SU-DHL-6 (cell line): ENCODE measurements at regions not wholly inside any gene's neighbourhood (a gene's known extent, or its start where the extent isn't known, plus 50 kb on each side); places are given as distances from the start of the nearest gene placed in this dataset.
"Not testable (repeated sequence)": the region's sequence is repeated elsewhere in the genome, so short reads cannot be mapped to it uniquely, and the experiment has no call there.

Experiments
- H2AFZ ChIP-seq: fragments of 200-600 bp; sonication (generic); 2 replicates; pipeline ENCODE4 v1.6.1; 2014; ENCODE audit warnings: low read depth, mild to moderate bottlenecking, moderate library complexity, mixed read lengths, antibody characterized with exemption, low read length; ENCODE audit not compliant: severe bottlenecking
- H3F3A ChIP-seq: fragments of 200-600 bp; shearing (Covaris generic); 2 replicates; pipeline ENCODE4 v1.6.0; 2016; ENCODE audit warnings: antibody characterized with exemption, mild to moderate bottlenecking; ENCODE audit not compliant: insufficient read depth
- H3K27ac ChIP-seq: fragments of 200-600 bp; sonication (generic); 2 replicates; pipeline ENCODE4 v1.5.1; 2016; ENCODE audit warnings: low read depth, mild to moderate bottlenecking, low read length, moderate library complexity, mixed read lengths
- H3K27me3 ChIP-seq: fragments of 200-600 bp; sonication (generic), shearing (Covaris generic); 2 replicates; pipeline ENCODE4 v1.6.0; 2014; ENCODE audit warnings: mild to moderate bottlenecking, low read length
- H3K36me3 ChIP-seq: fragments of 200-600 bp; sonication (generic); 2 replicates; pipeline ENCODE4 v1.6.1; 2014; ENCODE audit warnings: mild to moderate bottlenecking, low read length, mixed read lengths
- H3K4me2 ChIP-seq: fragments of 300-600, 200-600 bp; shearing (Covaris generic), sonication (generic); 2 replicates; pipeline ENCODE4 v1.6.0; 2014; ENCODE audit warnings: low read length, low read depth, mild to moderate bottlenecking; ENCODE audit not compliant: poor library complexity, severe bottlenecking
- H3K4me3 ChIP-seq: fragments of 200-600 bp; sonication (generic); 2 replicates; pipeline ENCODE4 v1.5.1; 2014; ENCODE audit warnings: antibody characterized with exemption, low read length, mild to moderate bottlenecking, mixed read lengths; ENCODE audit not compliant: insufficient read depth, poor library complexity, severe bottlenecking
- H3K79me2 ChIP-seq: fragments of 200-600 bp; sonication (generic); 2 replicates; pipeline ENCODE4 v1.6.1; 2014; ENCODE audit warnings: mild to moderate bottlenecking, low read length, moderate library complexity; ENCODE audit not compliant: insufficient read depth
- H3K9ac ChIP-seq: fragments of 200-600 bp; sonication (generic); 2 replicates; pipeline ENCODE4 v1.7.0; 2014; ENCODE audit warnings: mild to moderate bottlenecking, low read length
- H3K9me2 ChIP-seq: fragments of 200-600 bp; sonication (generic); replicated peaks from 2 replicates; pipeline ENCODE4 v1.6.1; 2014; ENCODE audit warnings: low read length; ENCODE audit not compliant: insufficient read depth
- H3K9me3 ChIP-seq: fragments of 200-600 bp; sonication (generic); 2 replicates; pipeline ENCODE4 v1.6.1; 2014; ENCODE audit warnings: low read length, mixed read lengths; ENCODE audit not compliant: insufficient read depth
- H4K20me1 ChIP-seq: fragments of 200-600 bp; sonication (generic); 2 replicates; pipeline ENCODE4 v1.6.1; 2014; ENCODE audit warnings: low read depth, mild to moderate bottlenecking, antibody characterized with exemption, low read length, moderate library complexity, mixed read lengths
- EZH2phosphoT487 ChIP-seq: fragments of 200-600 bp; sonication (generic), shearing (Covaris generic); conservative IDR thresholded peaks from 2 replicates; pipeline ENCODE4 v1.6.1; 2018; ENCODE audit warnings: mild to moderate bottlenecking, antibody characterized with exemption, low read length, moderate library complexity, mixed read lengths
- TF ChIP-seq, protein P1 (sequence below): fragments of 200-600 bp; sonication (generic); IDR thresholded peaks from one replicate; pipeline ENCODE4 v1.5.1; 2017; ENCODE audit warnings: antibody characterized with exemption, mild to moderate bottlenecking, low read length, moderate library complexity; ENCODE audit not compliant: insufficient read depth, poor library complexity, severe bottlenecking

DNA sequence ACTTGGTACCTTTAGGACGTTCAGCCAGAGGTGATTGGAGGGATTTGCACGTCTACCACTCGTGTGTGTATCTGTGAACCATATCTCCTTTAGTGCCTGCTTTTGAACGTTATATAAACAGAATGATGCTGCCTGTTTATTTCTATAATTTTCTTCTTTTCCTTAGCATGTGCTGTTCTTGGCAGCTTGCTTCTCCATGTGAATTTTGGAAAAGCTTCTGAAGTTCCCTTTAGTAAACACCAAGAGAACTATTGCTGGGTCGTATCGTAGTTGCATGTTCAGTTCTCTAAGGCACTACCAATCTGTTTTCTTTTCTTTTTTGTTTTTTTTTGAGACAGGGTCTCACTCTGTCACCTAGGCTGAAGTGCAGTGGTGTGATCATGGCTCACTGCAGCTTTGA, 73.8 kb upstream of the FANCC start:
- H3K4me2 ChIP-seq: not testable (repeated sequence)

DNA sequence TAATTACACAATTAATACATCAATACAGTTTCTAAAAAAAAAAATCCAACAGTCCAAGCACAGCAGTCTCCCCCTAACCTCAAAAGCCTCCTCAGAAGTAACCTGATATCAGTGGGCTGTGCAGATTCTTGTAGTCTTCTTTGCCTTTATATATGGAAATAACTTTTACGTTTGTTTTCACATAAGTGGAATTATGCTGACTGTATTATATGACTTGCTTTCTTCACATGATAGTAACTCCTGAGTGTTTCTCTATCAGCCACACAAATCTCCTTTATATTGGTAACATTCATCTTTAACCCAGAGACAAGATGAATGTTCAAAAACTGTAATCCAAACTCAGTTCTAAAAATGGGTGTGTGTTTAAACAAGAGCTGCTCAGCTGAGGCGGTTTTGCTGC, 71.9 kb upstream of the FANCC start:
- Histone ChIP-seq H2AFZ (no peak overlapping the region), H3K79me2 (no peaks in the 10 kb centered on the region), H3K36me3 (no peaks in the 10 kb centered on the region), H3K27me3 (no peaks in the 10 kb centered on the region), H3K4me2 (no peak overlapping the region), H3K9me3 (no peaks in the 10 kb centered on the region), H3K9ac (no peak overlapping the region), H3K4me3 (no peak overlapping the region), H3F3A (no peaks in the 10 kb centered on the region), H3K27ac (no peak overlapping the region), H3K9me2 (no peaks in the 10 kb centered on the region), H4K20me1 (no peaks in the 10 kb centered on the region)
- TF ChIP-seq, protein P1, sequence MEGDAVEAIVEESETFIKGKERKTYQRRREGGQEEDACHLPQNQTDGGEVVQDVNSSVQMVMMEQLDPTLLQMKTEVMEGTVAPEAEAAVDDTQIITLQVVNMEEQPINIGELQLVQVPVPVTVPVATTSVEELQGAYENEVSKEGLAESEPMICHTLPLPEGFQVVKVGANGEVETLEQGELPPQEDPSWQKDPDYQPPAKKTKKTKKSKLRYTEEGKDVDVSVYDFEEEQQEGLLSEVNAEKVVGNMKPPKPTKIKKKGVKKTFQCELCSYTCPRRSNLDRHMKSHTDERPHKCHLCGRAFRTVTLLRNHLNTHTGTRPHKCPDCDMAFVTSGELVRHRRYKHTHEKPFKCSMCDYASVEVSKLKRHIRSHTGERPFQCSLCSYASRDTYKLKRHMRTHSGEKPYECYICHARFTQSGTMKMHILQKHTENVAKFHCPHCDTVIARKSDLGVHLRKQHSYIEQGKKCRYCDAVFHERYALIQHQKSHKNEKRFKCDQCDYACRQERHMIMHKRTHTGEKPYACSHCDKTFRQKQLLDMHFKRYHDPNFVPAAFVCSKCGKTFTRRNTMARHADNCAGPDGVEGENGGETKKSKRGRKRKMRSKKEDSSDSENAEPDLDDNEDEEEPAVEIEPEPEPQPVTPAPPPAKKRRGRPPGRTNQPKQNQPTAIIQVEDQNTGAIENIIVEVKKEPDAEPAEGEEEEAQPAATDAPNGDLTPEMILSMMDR: no peak
- no peak for TF ChIP-seq EZH2phosphoT487

More for the DNA sequence above, 73.8 kb upstream of the FANCC start:
- not testable (repeated sequence) for H2AFZ ChIP-seq, H3K27ac ChIP-seq, H3K36me3 ChIP-seq, H4K20me1 ChIP-seq, H3K9ac ChIP-seq, H3K4me3 ChIP-seq, H3K9me3 ChIP-seq, H3K9me2 ChIP-seq, H3K27me3 ChIP-seq, H3F3A ChIP-seq, H3K79me2 ChIP-seq

DNA sequence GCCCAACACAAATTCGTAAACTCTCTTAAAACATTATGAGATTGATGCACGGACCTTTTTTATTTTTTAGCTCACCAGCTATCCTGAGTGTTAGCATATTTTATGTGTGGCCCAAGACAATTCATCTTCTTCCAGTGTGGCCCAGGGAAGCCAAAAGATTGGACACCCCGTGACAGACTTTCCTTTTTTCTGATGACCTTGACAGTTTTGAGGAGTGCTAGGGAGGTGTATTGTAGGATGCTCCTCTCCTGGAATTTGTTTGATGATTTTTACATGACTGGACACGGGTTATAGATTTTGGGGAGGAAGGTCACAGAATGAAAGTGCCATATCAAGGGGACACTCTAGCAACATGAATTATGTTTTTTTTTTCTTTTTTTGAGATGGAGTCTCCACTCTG, 69.3 kb upstream of the FANCC start:
- no peaks in the 10 kb centered on the region for H4K20me1 ChIP-seq
- H3K36me3 ChIP-seq: no peaks in the 10 kb centered on the region
- H3K9me3 ChIP-seq: no peaks in the 10 kb centered on the region
- H3K27ac ChIP-seq: no peak overlapping the region
- H3K9ac ChIP-seq: no peak overlapping the region
- H3K9me2 ChIP-seq: no peaks in the 10 kb centered on the region
- no peak overlapping the region for H3K4me2 ChIP-seq
- H3K79me2 ChIP-seq: no peaks in the 10 kb centered on the region
- no peaks in the 10 kb centered on the region for H3F3A ChIP-seq
- H3K27me3 ChIP-seq: no peaks in the 10 kb centered on the region
- no peak for TF ChIP-seq EZH2phosphoT487
- TF ChIP-seq, protein P1: no peak
- H2AFZ ChIP-seq: no peak overlapping the region
- no peak overlapping the region for H3K4me3 ChIP-seq

DNA sequence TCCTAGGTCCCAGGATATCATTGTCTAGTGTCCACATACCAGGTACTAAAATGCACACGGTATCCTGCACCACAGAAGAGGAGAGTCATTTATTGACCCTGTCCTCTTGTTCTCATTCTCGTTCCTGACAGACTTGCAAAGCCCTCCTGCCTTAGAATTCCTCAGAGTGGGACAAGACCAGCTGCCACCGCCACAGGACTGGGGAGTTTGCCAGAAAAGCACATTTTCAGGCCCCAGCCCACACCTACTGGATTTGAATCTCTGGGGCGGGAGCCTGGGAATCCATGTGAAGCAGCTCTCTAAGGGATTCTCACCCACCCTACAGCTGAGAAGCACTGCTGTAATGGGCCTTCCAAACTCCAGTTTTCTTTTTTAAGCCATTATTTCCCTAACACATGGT, 68.0 kb upstream of the FANCC start:
- Histone ChIP-seq H3K4me2 (no peak overlapping the region), H3K4me3 (no peak overlapping the region), H3K36me3 (no peaks in the 10 kb centered on the region), H2AFZ (no peak overlapping the region), H3K27me3 (no peaks in the 10 kb centered on the region), H3F3A (no peaks in the 10 kb centered on the region), H4K20me1 (no peaks in the 10 kb centered on the region), H3K79me2 (no peaks in the 10 kb centered on the region), H3K9me2 (no peaks in the 10 kb centered on the region), H3K27ac (no peak overlapping the region), H3K9me3 (no peaks in the 10 kb centered on the region), H3K9ac (no peak overlapping the region)
- TF ChIP-seq, protein P1: no peak
- no peak for TF ChIP-seq EZH2phosphoT487
